Kidney (tissue), 13 donors: ENCODE measurements at regions not wholly inside any gene's neighbourhood (a gene's known extent, or its start where the extent isn't known, plus 50 kb on each side); places are given as distances from the start of the nearest gene placed in this dataset.

Source experiments
- DNase-seq, 5 donors: peaks; one replicate each; pipeline ENCODE4 v3.0.0-alpha.2; 2013 to 2020
- FAIRE-seq: peaks from 2 replicates; lab custom pipeline; 2012; peaks lifted over from hg19 to GRCh38; lab: Jason Lieb, UNC
- H3K27ac ChIP-seq, 2 donors: one replicate each; pipeline ENCODE4 v1.7.0; 2013; ENCODE audit warnings: low read depth in 2 of 2, low read length in 2 of 2, inconsistent platforms in 1 of 2
- H3K27me3 ChIP-seq: one replicate; pipeline ENCODE4 v1.7.1; 2013; ENCODE audit warnings: low read length, inconsistent platforms; ENCODE audit not compliant: control insufficient read depth, insufficient read depth
- H3K36me3 ChIP-seq, 3 donors: one replicate each; pipeline versions ENCODE4 v1.7.0 to v1.7.1; 2013; ENCODE audit warnings: low read length in 3 of 3, control low read depth in 1 of 3, inconsistent platforms in 1 of 3; ENCODE audit not compliant: insufficient read depth in 3 of 3, control insufficient read depth in 2 of 3
- H3K4me1 ChIP-seq, 3 donors: one replicate each; pipeline versions ENCODE4 v1.7.0 to v1.7.1; 2013; ENCODE audit warnings: low read length in 3 of 3, inconsistent platforms in 1 of 3, low read depth in 1 of 3; ENCODE audit not compliant: control insufficient read depth in 2 of 3, insufficient read depth in 2 of 3
- H3K4me3 ChIP-seq, 3 donors: one replicate each; pipeline versions ENCODE4 v1.7.0 to v1.8.1; 2013; ENCODE audit warnings: low read length in 3 of 3, control low read depth in 1 of 3, inconsistent platforms in 1 of 3
- H3K9ac ChIP-seq, 3 donors: one replicate each; pipeline versions ENCODE4 v1.7.0 to v1.7.1; 2013; ENCODE audit warnings: low read length in 3 of 3, control low read depth in 1 of 3, inconsistent platforms in 1 of 3
- H3K9me3 ChIP-seq, 3 donors: one replicate each; pipeline versions ENCODE4 v1.7.0 to v1.7.1; 2013; ENCODE audit warnings: low read length in 3 of 3, control low read depth in 1 of 3, inconsistent platforms in 1 of 3; ENCODE audit not compliant: control insufficient read depth in 2 of 3, insufficient read depth in 1 of 3
- CTCF ChIP-seq: IDR thresholded peaks from 3 replicates; pipeline ENCODE4 v1.5.1; 2012; ENCODE audit warnings: mild to moderate bottlenecking, moderate library complexity, borderline replicate concordance; ENCODE audit not compliant: insufficient read depth; ENCODE audit errors: extremely low read depth
- intact Hi-C: fragments of 100-400 bp; cut with DNase I; formaldehyde crosslinking; loops from one replicate; pipeline ENCODE4 v1.11.1; 2022
- donor health status: control.
- donor health status: control.
- donor health status: control.
- donor health status: control.
- donor health status: control.
- donor health status: DM: yes; HTN: yes; CAD: no.
- donor health status: Normal renal cell carcinoma (clear cell type).

GRCh38 chr2:67002618-67003371 lies 394.3 kb upstream of the ETAA1 start:
- H3K4me1 ChIP-seq: no peaks in the 10 kb centered on the region
- no peak overlapping the region for H3K27ac ChIP-seq
- FAIRE-seq (no peak), DNase-seq (no peak)
- no peaks in the 10 kb centered on the region for H3K9me3 ChIP-seq
- no peaks in the 10 kb centered on the region for H3K27me3 ChIP-seq
- TF ChIP-seq CTCF: no peak
- H3K9ac ChIP-seq: no peak overlapping the region
- H3K36me3 ChIP-seq: no peaks in the 10 kb centered on the region
- H3K4me3 ChIP-seq: no peak overlapping the region
- intact Hi-C loops: no loop called here

GRCh38 chr2:67006373-67006960 lies 390.7 kb upstream of the ETAA1 start:
- DNase-seq (no peak), FAIRE-seq (no peak)

GRCh38 chr2:67008155-67008554 lies 389.0 kb upstream of the ETAA1 start:
- H3K9me3 ChIP-seq: no peaks in the 10 kb centered on the region
- no peaks in the 10 kb centered on the region for H3K27me3 ChIP-seq
- DNase-seq (peak in 1 of 5 donors; percentile 28), FAIRE-seq (no peak)
- no peaks in the 10 kb centered on the region for H3K4me1 ChIP-seq
- no peak overlapping the region for H3K27ac ChIP-seq
- no peak overlapping the region for H3K9ac ChIP-seq
- intact Hi-C loops: no loop called here
- TF ChIP-seq CTCF: no peak
- no peak overlapping the region for H3K4me3 ChIP-seq
- H3K36me3 ChIP-seq: no peaks in the 10 kb centered on the region

More at GRCh38 chr2:67006373-67006960, 390.7 kb upstream of the ETAA1 start:
- no peaks in the 10 kb centered on the region for H3K4me1 ChIP-seq
- no peak overlapping the region for H3K9ac ChIP-seq
- no peaks in the 10 kb centered on the region for H3K27me3 ChIP-seq
- no peaks in the 10 kb centered on the region for H3K36me3 ChIP-seq
- no peak overlapping the region for H3K27ac ChIP-seq
- H3K9me3 ChIP-seq: no peaks in the 10 kb centered on the region
- intact Hi-C loops: no loop called here
- TF ChIP-seq CTCF: no peak
- no peak overlapping the region for H3K4me3 ChIP-seq
